Thyroid gland (tissue), 4 donors: ENCODE measurements at regions not wholly inside any gene's neighbourhood (a gene's known extent, or its start where the extent isn't known, plus 50 kb on each side); places are given as distances from the start of the nearest gene placed in this dataset.

Source experiments
- POLR2A ChIP-seq, 2 donors: fragments of 450-650 bp; IDR thresholded peaks; one replicate each; pipeline ENCODE4 v1.6.1; 2017; ENCODE audit warnings: antibody characterized with exemption in 2 of 2, mild to moderate bottlenecking in 2 of 2, moderate library complexity in 1 of 2
- TF ChIP-seq, protein P1 (sequence below), 6 experiments: fragments of 200-600 bp in 3 of 6; fragments of 450-650 bp in 3 of 6; sonication (generic) in 3 of 6; IDR thresholded peaks; one replicate each; pipeline ENCODE4 v1.5.1; 2016 to 2019; ENCODE audit warnings: antibody characterized with exemption in 6 of 6, mild to moderate bottlenecking in 2 of 6, inconsistent platforms in 1 of 6, moderate library complexity in 1 of 6

DNA sequence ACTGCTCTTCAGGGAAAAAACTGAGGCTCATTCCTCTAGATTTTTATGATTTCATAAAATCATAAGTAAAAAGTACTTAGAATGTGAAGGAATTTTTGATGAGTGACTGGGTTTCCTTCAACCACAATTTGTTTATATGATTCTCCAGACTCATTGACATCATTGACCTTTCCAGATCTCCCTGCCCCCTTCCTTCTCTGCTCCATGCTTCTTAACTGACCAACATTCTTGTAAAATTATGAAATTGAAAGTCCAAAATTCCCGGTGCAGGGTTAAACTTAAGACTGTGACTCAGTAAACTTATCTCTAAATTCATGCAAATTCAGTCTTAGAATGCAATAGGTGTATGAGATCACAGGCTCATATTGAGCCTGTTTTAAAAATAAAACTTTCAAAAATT lies 648.9 kb downstream of the TDRD15 start:
- TF ChIP-seq, protein P1, sequence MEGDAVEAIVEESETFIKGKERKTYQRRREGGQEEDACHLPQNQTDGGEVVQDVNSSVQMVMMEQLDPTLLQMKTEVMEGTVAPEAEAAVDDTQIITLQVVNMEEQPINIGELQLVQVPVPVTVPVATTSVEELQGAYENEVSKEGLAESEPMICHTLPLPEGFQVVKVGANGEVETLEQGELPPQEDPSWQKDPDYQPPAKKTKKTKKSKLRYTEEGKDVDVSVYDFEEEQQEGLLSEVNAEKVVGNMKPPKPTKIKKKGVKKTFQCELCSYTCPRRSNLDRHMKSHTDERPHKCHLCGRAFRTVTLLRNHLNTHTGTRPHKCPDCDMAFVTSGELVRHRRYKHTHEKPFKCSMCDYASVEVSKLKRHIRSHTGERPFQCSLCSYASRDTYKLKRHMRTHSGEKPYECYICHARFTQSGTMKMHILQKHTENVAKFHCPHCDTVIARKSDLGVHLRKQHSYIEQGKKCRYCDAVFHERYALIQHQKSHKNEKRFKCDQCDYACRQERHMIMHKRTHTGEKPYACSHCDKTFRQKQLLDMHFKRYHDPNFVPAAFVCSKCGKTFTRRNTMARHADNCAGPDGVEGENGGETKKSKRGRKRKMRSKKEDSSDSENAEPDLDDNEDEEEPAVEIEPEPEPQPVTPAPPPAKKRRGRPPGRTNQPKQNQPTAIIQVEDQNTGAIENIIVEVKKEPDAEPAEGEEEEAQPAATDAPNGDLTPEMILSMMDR (IDR thresholded peaks at IDR 0.05) = no peak
- no peak for TF ChIP-seq POLR2A (IDR thresholded peaks at IDR 0.05)
